ENCODE measurements at regions not wholly inside any gene's neighbourhood (a gene's known extent, or its start where the extent isn't known, plus 50 kb on each side); places are given as distances from the start of the nearest gene placed in this dataset.
A peak's percentile ranks its signal among the peaks of the same experiment; 100 is the strongest.

DNA sequence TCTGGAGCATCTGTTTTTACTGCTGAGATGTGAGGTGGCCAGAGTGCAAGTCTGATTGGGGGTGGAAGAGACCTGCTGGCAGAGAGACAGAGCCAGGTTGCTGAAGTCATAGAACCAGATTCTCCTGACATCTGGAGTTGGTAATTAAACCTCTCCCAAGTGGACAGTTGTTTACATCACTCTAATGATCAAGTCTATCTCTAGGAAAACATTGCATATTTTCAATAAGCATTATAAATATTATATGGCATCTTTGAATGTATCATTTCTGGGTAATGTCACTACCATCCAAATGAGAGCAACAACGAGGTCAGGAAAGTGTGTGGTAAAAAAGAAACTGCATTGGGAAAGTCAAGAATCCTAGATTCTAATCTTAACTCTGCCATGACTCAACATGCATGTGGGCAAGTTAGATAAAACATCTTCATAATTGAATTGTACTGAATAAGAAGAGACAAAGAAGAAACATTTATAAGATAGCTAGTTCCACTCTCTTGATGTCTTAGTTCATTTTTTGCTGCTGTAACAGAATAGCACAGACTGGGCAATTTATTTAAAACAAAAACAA lies 351.2 kb upstream of the API5 start:
- TF ChIP-seq, protein P1, sequence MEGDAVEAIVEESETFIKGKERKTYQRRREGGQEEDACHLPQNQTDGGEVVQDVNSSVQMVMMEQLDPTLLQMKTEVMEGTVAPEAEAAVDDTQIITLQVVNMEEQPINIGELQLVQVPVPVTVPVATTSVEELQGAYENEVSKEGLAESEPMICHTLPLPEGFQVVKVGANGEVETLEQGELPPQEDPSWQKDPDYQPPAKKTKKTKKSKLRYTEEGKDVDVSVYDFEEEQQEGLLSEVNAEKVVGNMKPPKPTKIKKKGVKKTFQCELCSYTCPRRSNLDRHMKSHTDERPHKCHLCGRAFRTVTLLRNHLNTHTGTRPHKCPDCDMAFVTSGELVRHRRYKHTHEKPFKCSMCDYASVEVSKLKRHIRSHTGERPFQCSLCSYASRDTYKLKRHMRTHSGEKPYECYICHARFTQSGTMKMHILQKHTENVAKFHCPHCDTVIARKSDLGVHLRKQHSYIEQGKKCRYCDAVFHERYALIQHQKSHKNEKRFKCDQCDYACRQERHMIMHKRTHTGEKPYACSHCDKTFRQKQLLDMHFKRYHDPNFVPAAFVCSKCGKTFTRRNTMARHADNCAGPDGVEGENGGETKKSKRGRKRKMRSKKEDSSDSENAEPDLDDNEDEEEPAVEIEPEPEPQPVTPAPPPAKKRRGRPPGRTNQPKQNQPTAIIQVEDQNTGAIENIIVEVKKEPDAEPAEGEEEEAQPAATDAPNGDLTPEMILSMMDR (IDR thresholded peaks at IDR 0.05): no peak
- no peak for TF ChIP-seq POLR2A (IDR thresholded peaks at IDR 0.05)
- H3K36me3 ChIP-seq (replicated peaks in 1 of 2; ENCODE audit: insufficient read depth in 1 of 2, low read depth in 2 of 2): no peaks in the 10 kb centered on the region
- H3K27ac ChIP-seq: no peak overlapping the region
- DNase-seq: no peak
- H3K27me3 ChIP-seq: no peaks in the 10 kb centered on the region
- intact Hi-C loops (cut with DNase I): no loop called here
- no peaks in the 10 kb centered on the region for H3K4me1 ChIP-seq
- ATAC-seq: no peak
- H3K4me3 ChIP-seq: no peak overlapping the region
- no peaks in the 10 kb centered on the region for H3K9me3 ChIP-seq
- 23 to 41% methylated on average over 1 of the region's 1 CpG for WGBS, 2 donors

DNA sequence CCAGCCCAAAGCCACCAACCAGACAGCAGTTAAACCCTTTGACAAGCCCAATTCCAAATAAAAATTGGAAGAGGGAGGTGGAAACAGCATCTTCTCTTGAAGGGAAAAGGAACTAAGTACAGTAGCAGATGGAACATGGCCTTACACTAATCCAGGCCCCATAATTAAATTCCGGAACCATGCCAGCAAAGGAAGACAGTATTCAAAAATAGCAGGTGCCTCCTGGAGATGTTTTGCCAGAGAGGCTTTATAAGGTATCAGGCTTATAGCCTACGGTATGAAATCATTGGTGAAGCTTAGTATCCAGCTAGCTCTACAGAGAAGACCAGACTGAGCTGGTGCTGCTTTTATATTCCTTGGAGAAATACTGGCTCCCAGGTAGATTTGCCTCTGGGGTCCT lies 344.1 kb upstream of the API5 start:
- no peaks in the 10 kb centered on the region for H3K27me3 ChIP-seq
- H3K9me3 ChIP-seq: no peaks in the 10 kb centered on the region
- H3K27ac ChIP-seq: no peak overlapping the region
- intact Hi-C loops (cut with DNase I): no loop called here
- H3K36me3 ChIP-seq (replicated peaks in 1 of 2; ENCODE audit: insufficient read depth in 1 of 2, low read depth in 2 of 2): no peaks in the 10 kb centered on the region
- DNase-seq (no peak), ATAC-seq (no peak)
- WGBS, 2 donors: 39 to 53% methylated on average over 2 of the region's 2 CpGs
- no peak overlapping the region for H3K4me3 ChIP-seq
- TF ChIP-seq, protein P1 (IDR thresholded peaks at IDR 0.05): no peak
- no peak for TF ChIP-seq POLR2A (IDR thresholded peaks at IDR 0.05)
- H3K4me1 ChIP-seq: no peaks in the 10 kb centered on the region

DNA sequence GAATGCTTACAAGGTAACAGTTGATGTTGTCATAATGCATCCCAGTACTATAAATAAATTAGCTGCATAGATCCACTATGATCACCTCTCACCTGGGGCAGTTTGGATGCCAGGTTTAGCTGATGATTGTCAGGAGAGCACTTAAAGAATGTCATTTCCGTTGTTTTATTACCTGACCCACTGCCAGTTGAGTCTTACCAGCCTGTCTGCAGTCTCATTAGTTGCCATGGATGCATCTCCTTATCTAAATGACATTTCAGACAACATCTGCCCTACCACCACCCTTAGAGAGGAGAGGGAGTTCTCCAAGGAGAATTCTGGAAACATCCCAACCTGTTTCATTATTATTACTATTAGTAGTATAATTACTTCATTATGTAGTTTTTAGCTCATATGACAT lies 339.1 kb upstream of the API5 start:
- no peaks in the 10 kb centered on the region for H3K4me1 ChIP-seq
- no peaks in the 10 kb centered on the region for H3K36me3 ChIP-seq (replicated peaks in 1 of 2; ENCODE audit: insufficient read depth in 1 of 2, low read depth in 2 of 2)
- 17 to 25% methylated on average over 1 of the region's 1 CpG for WGBS, 2 donors
- no peaks in the 10 kb centered on the region for H3K9me3 ChIP-seq
- ATAC-seq (no peak), DNase-seq (no peak)
- intact Hi-C loops (cut with DNase I): no loop called here
- TF ChIP-seq POLR2A (IDR thresholded peaks at IDR 0.05): no peak
- H3K27me3 ChIP-seq: no peaks in the 10 kb centered on the region
- no peak overlapping the region for H3K4me3 ChIP-seq
- H3K27ac ChIP-seq: no peak overlapping the region

DNA sequence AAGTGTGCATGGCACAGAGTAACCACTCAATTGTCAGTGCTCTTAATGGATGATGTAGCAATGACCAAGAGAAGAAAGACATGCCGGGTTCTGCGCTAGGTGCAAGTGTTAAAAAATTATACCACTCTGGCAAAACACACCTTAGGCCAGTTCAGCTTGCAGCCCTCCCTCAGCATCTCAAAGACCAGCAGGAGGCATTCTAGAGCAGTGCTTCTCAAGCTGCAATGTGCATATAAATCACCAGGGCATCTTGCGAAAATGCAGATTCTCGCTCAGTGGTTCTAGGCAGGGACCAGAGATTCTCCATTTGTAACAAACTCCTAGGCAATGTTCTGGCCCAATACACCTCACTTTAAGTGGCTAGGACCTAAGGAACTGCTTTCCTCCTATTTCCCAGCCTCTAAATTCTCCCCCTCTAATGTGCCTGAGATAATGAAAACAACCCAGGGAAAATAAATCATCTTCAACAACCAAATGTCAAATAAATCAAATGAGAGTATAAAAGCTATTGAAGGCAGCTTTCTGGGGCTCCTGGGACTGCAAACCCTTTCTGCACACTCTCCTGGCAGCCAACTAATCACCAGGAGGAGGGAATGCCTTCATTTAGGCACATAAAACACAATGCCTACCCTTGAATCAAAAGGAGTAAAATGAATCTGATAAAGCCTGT lies 337.2 kb upstream of the API5 start:
- H3K9me3 ChIP-seq: no peaks in the 10 kb centered on the region
- ATAC-seq (no peak), DNase-seq (peak in 1 of 4 donors; percentile 6)
- WGBS, 2 donors: 51 to 67% methylated on average over 4 of the region's 4 CpGs
- TF ChIP-seq, protein P1 (IDR thresholded peaks at IDR 0.05): peak in 1 of 7 experiments; percentile 31
- no peak for TF ChIP-seq POLR2A (IDR thresholded peaks at IDR 0.05)
- no peaks in the 10 kb centered on the region for H3K36me3 ChIP-seq (replicated peaks in 1 of 2; ENCODE audit: insufficient read depth in 1 of 2, low read depth in 2 of 2)
- no peaks in the 10 kb centered on the region for H3K27me3 ChIP-seq
- H3K4me3 ChIP-seq: no peak overlapping the region
- H3K27ac ChIP-seq: no peak overlapping the region
- intact Hi-C loops (cut with DNase I): no loop called here
- no peaks in the 10 kb centered on the region for H3K4me1 ChIP-seq

DNA sequence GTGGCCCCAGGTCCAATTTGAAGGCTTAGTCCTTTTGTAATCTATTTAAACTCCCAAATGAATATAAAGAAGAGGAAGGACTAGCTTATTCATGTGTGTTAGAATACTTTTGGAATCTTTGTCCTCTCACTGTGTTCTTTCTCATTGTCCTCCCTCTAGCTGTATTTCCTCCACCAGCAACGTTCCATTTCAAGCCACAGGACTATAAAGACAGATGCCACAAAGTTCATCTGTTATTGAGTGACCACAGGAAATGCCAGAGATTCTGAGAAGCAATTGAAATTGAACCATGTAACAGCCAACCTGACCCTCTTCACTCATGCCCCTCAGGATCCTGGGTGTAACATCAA lies 336.6 kb upstream of the API5 start:
- TF ChIP-seq, protein P1 (IDR thresholded peaks at IDR 0.05): no peak
- TF ChIP-seq POLR2A (IDR thresholded peaks at IDR 0.05): no peak
- intact Hi-C loops (cut with DNase I): no loop called here
- Histone ChIP-seq H3K36me3 (replicated peaks in 1 of 2; ENCODE audit: insufficient read depth in 1 of 2, low read depth in 2 of 2) (no peaks in the 10 kb centered on the region), H3K4me3 (no peak overlapping the region), H3K27me3 (no peaks in the 10 kb centered on the region), H3K4me1 (no peaks in the 10 kb centered on the region), H3K27ac (no peak overlapping the region), H3K9me3 (no peaks in the 10 kb centered on the region)
- DNase-seq (no peak), ATAC-seq (no peak)
- WGBS, 2 donors: 4 to 13% methylated on average over 1 of the region's 1 CpG
